ENCODE measurements at regions not wholly inside any gene's neighbourhood (a gene's known extent, or its start where the extent isn't known, plus 50 kb on each side); places are given as distances from the start of the nearest gene placed in this dataset.

- TF ChIP-seq CTCF (IDR thresholded peaks at IDR 0.05; ENCODE audit: low read depth, low read length) (no peak), EZH2phosphoT487 (IDR thresholded peaks at IDR 0.05; ENCODE audit: low read depth) (no peak)
These were observed 165.3 kb downstream of the PJA1 start for GRCh38 chrX:68999931-69000330.

Measured in OCI-LY3 (cell line).